Naive thymus-derived CD4-positive, alpha-beta T cell (primary cell): ENCODE measurements at regions not wholly inside any gene's neighbourhood (a gene's known extent, or its start where the extent isn't known, plus 50 kb on each side); places are given as distances from the start of the nearest gene placed in this dataset.
A peak's percentile ranks its signal among the peaks of the same experiment; 100 is the strongest.

ENCODE experiments used
- ATAC-seq: fragments of 150-1000 bp; cut with Tn5 transposase; 2 replicates; pipeline ENCODE4 v1.10.0; 2021; ENCODE audit warnings: mild to moderate bottlenecking, moderate library complexity
- CTCF ChIA-PET: fragments of 350-600 bp; sonication (Branson Sonifier 250); formaldehyde crosslinking; loops from one replicate; lab custom pipeline; 2021; ENCODE audit warnings: antibody characterized with exemption; lab: Charles Lee
- POLR2A ChIA-PET: fragments of 350-600 bp; sonication (Branson Sonifier 250); formaldehyde crosslinking; loops from one replicate; lab custom pipeline; 2021; ENCODE audit warnings: antibody characterized with exemption, inconsistent platforms; lab: Charles Lee
- DNase-seq, 9 donors: peaks; one replicate each; pipeline versions ENCODE4 v3.0.0 to v3.0.0-alpha.2; 2020 to 2022; ENCODE audit warnings: mixed read lengths in 1 of 9
- H3K27ac ChIP-seq: one replicate; pipeline ENCODE4 v1.7.0; 2013; ENCODE audit warnings: mild to moderate bottlenecking, low read depth, low read length, moderate library complexity
- H3K27me3 ChIP-seq, 2 donors: one replicate each; pipeline ENCODE4 v1.7.0; 2013; ENCODE audit warnings: low read length in 2 of 2, mild to moderate bottlenecking in 2 of 2, moderate library complexity in 2 of 2; ENCODE audit not compliant: control insufficient read depth in 2 of 2, insufficient read depth in 2 of 2
- H3K36me3 ChIP-seq, 3 experiments: 1 replicate in 2 of 3; 2 replicates in 1 of 3; pipeline ENCODE4 v1.7.0; 2013; ENCODE audit warnings: low read length in 3 of 3, mild to moderate bottlenecking in 3 of 3, moderate library complexity in 1 of 3; ENCODE audit not compliant: insufficient read depth in 3 of 3, control insufficient read depth in 2 of 3
- H3K4me1 ChIP-seq, 2 donors: one replicate each; pipeline ENCODE4 v1.7.0; 2013; ENCODE audit warnings: low read length in 2 of 2, mild to moderate bottlenecking in 2 of 2, moderate library complexity in 1 of 2; ENCODE audit not compliant: control insufficient read depth in 2 of 2, insufficient read depth in 2 of 2
- H3K4me3 ChIP-seq: 2 replicates; pipeline ENCODE4 v1.7.0; 2013; ENCODE audit warnings: mild to moderate bottlenecking, low read length
- H3K9me3 ChIP-seq, 3 experiments: 1 replicate in 2 of 3; 2 replicates in 1 of 3; pipeline ENCODE4 v1.7.0; 2013; ENCODE audit warnings: low read length in 3 of 3; ENCODE audit not compliant: control insufficient read depth in 2 of 3
- H3K27ac Mint-ChIP-seq, 9 donors: one replicate each; pipeline ENCODE4 v1.8.0; 2020 to 2022; ENCODE audit warnings: mixed read lengths in 9 of 9, mild to moderate bottlenecking in 8 of 9, moderate library complexity in 5 of 9, inconsistent platforms in 2 of 9
- H3K27me3 Mint-ChIP-seq, 5 donors: one replicate each; pipeline ENCODE4 v1.8.0; 2021 to 2022; ENCODE audit warnings: mixed read lengths in 5 of 5, mild to moderate bottlenecking in 1 of 5
- H3K36me3 Mint-ChIP-seq, 5 donors: one replicate each; pipeline ENCODE4 v1.8.0; 2020 to 2022; ENCODE audit warnings: mixed read lengths in 5 of 5, mild to moderate bottlenecking in 3 of 5, inconsistent platforms in 1 of 5
- H3K4me1 Mint-ChIP-seq, 7 donors: one replicate each; pipeline ENCODE4 v1.8.0; 2020 to 2022; ENCODE audit warnings: mixed read lengths in 7 of 7, mild to moderate bottlenecking in 3 of 7, inconsistent platforms in 1 of 7
- H3K4me3 Mint-ChIP-seq, 10 donors: one replicate each; pipeline ENCODE4 v1.8.0; 2020 to 2022; ENCODE audit warnings: mild to moderate bottlenecking in 10 of 10, mixed read lengths in 10 of 10, moderate library complexity in 6 of 10, inconsistent platforms in 2 of 10
- H3K9me3 Mint-ChIP-seq, 11 donors: one replicate each; pipeline ENCODE4 v1.8.0; 2020 to 2022; ENCODE audit warnings: mixed read lengths in 11 of 11, mild to moderate bottlenecking in 4 of 11, inconsistent platforms in 1 of 11, moderate library complexity in 1 of 11
- intact Hi-C, 2 donors: fragments of 100-400 bp; cut with micrococcal nuclease; formaldehyde crosslinking; loops; one replicate each; pipeline ENCODE4 v1.15.1; 2023

GRCh38 chr6:129767776-129768485 lies 58.0 kb upstream of the ARHGAP18 start:
- DNase-seq (no peak), ATAC-seq (no peak)
- no peaks in the 10 kb centered on the region for H3K9me3 ChIP-seq
- peaks cover 0 to 4% of the 10 kb centered on the region in 2 donors for H3K27me3 ChIP-seq
- peak overlapping the region in 9 of 10 donors; percentile 73 to 96 (median 87) for H3K4me3 Mint-ChIP-seq
- H3K36me3 Mint-ChIP-seq: peaks cover 0 to 5% (median 0%) of the 10 kb centered on the region in 5 donors
- H3K4me1 ChIP-seq: peaks cover 7 to 8% of the 10 kb centered on the region in 2 donors
- peaks cover 0 to 83% (median 23%) of the 10 kb centered on the region in 5 donors for H3K27me3 Mint-ChIP-seq
- POLR2A ChIA-PET: no interaction called here
- intact Hi-C loops: loop anchor here (1.0 to 2.0 kb wide), 2 partner anchors 19 to 253 kb away; no protein-coding TSS in a partner anchor
- peaks cover 12 to 39% (median 14%) of the 10 kb centered on the region in 7 donors for H3K4me1 Mint-ChIP-seq
- peak overlapping the region; percentile 65 for H3K4me3 ChIP-seq
- peak overlapping the region in 1 of 9 donors; percentile 29 for H3K27ac Mint-ChIP-seq
- no peak overlapping the region for H3K27ac ChIP-seq
- H3K36me3 ChIP-seq: no peaks in the 10 kb centered on the region
- no peaks in the 10 kb centered on the region for H3K9me3 Mint-ChIP-seq
- CTCF ChIA-PET: interaction anchor here (0.6 to 1.2 kb wide), 4 partner anchors 9 to 118 kb away, joined by 3 to 4 read pairs (median 4); no protein-coding TSS in a partner anchor

DNA sequence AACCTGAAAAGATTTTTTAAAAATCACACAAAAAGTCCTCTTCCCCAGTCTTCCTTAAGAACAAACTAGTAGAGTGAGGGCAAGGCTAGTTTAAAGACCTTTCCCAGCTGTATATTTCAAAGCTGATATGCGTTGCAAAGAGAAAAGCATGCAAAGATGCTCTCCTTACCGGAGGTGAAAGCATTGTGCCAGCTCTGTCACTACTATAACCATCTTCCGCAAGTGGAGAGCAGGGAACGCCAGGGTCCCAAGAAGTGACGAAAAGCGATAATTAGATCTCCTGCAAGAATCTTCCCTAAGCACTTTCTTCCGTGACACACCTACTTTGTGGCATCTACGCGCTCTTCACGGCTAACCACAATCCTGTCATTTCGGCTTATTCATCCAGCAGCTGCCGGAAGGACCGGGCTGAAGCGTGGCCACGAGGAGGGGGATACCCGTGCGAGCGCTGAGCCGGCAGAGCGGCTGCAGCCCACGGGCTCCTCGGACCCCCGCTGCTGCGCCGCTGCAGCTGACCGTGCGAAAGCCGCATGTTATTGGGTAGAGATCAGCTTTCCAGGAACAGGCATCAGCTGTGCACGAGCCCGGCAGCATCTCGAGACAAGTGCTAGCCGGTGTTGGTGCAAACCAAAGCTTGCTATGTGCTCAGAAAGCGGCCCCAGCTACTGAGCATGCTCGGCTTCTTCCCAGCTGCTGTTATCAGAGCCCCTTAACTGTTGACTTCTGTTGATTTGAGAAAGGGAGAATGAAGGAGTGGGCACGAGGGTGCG lies 57.2 kb upstream of the ARHGAP18 start:
- POLR2A ChIA-PET: no interaction called here
- CTCF ChIA-PET: interaction anchor here (0.9 to 1.2 kb wide), 3 partner anchors 10 to 113 kb away, joined by 3 to 4 read pairs (median 3); no protein-coding TSS in a partner anchor
- Mint-ChIP-seq H3K36me3 (peaks cover 0 to 5% (median 0%) of the 10 kb centered on the region in 5 donors), H3K27ac (peak overlapping the region in 6 of 9 donors; percentile 5 to 65 (median 22)), H3K4me3 (peak overlapping the region; percentile 73 to 96 (median 86)), H3K9me3 (no peaks in the 10 kb centered on the region), H3K4me1 (peaks cover 11 to 39% (median 13%) of the 10 kb centered on the region in 7 donors), H3K27me3 (peaks cover 3 to 81% (median 29%) of the 10 kb centered on the region in 5 donors)
- Histone ChIP-seq H3K4me3 (peak overlapping the region; percentile 65), H3K36me3 (no peaks in the 10 kb centered on the region), H3K27ac (no peak overlapping the region), H3K27me3 (peaks cover 0 to 4% of the 10 kb centered on the region in 2 donors), H3K4me1 (peaks cover 7 to 8% of the 10 kb centered on the region in 2 donors), H3K9me3 (no peaks in the 10 kb centered on the region)
- ATAC-seq (peak; percentile 88), DNase-seq (peak; percentile 11 to 72 (median 51))
- intact Hi-C loops: loop anchor here (1.0 to 2.0 kb wide), 2 partner anchors 18 to 254 kb away; no protein-coding TSS in a partner anchor

DNA sequence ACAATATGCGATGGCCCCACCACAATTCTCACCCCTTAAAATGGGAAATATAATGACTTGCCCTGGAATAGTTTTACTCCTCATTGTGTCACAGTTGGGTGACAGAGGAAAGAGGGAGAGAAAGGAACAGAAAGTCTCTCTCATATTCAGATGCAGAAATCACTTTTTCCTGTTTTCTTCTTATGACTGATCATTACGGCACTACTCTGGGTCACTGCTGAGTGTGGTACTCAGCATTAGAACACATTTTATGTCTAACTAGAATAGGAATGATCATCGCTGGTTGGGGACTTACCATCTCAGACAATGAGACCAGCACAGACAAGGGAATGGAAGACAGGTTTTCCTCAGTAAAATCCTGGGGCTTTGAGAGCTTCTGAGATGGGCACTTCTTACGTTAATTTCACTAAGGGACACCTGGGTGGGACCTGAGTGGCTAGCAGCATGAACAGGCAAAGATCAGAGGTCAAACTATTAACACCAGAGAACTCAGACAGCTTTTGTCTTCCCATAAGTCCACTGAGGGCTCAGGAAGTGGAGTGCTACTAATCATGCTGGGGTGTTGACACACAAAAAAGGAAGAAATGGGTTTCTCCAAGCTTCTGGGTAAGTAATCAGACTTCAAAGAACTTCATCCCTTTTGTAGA lies 54.9 kb upstream of the ARHGAP18 start:
- Mint-ChIP-seq H3K4me1 (peaks cover 9 to 39% (median 13%) of the 10 kb centered on the region in 7 donors), H3K27me3 (peaks cover 5 to 76% (median 31%) of the 10 kb centered on the region in 5 donors), H3K36me3 (peaks cover 0 to 2% (median 0%) of the 10 kb centered on the region in 5 donors), H3K9me3 (no peaks in the 10 kb centered on the region), H3K4me3 (peak overlapping the region in 1 of 10 donors; percentile 50), H3K27ac (no peak overlapping the region)
- Histone ChIP-seq H3K4me1 (peaks cover 7 to 8% of the 10 kb centered on the region in 2 donors), H3K27ac (no peak overlapping the region), H3K4me3 (no peak overlapping the region), H3K27me3 (peaks cover 0 to 4% of the 10 kb centered on the region in 2 donors), H3K9me3 (no peaks in the 10 kb centered on the region), H3K36me3 (no peaks in the 10 kb centered on the region)
- no peak for ATAC-seq
- intact Hi-C loops: no loop called here
- ChIA-PET CTCF (interaction anchor here (0.7 to 1.1 kb wide), 2 partner anchors 10 to 260 kb away, joined by 3 read pairs; no protein-coding TSS in a partner anchor), POLR2A (no interaction called here)
- no peak for DNase-seq

GRCh38 chr6:129759796-129760605 lies 50.0 kb upstream of the ARHGAP18 start:
- ATAC-seq: no peak
- Mint-ChIP-seq H3K4me1 (peaks cover 0 to 12% (median 0%) of the 10 kb centered on the region in 7 donors), H3K36me3 (no peaks in the 10 kb centered on the region), H3K4me3 (no peak overlapping the region), H3K9me3 (no peaks in the 10 kb centered on the region), H3K27ac (no peak overlapping the region), H3K27me3 (peaks cover 5 to 43% (median 27%) of the 10 kb centered on the region in 5 donors)
- H3K27me3 ChIP-seq: peaks cover 0 to 4% of the 10 kb centered on the region in 2 donors
- H3K9me3 ChIP-seq: no peaks in the 10 kb centered on the region
- ChIA-PET POLR2A (no interaction called here), CTCF (interaction anchor here (0.8 to 1.0 kb wide), 2 partner anchors 10 to 162 kb away, joined by 3 read pairs; no protein-coding TSS in a partner anchor)
- H3K4me1 ChIP-seq: no peaks in the 10 kb centered on the region
- intact Hi-C loops: no loop called here
- no peak for DNase-seq
- H3K4me3 ChIP-seq: no peak overlapping the region
- no peaks in the 10 kb centered on the region for H3K36me3 ChIP-seq
- H3K27ac ChIP-seq: no peak overlapping the region
